Ishikawa (cell line): ENCODE measurements at regions not wholly inside any gene's neighbourhood (a gene's known extent, or its start where the extent isn't known, plus 50 kb on each side); places are given as distances from the start of the nearest gene placed in this dataset.

Experiments used
- CEBPB ChIP-seq: IDR thresholded peaks from 2 replicates; pipeline ENCODE4 v1.6.1; 2012
- CREB1 ChIP-seq: IDR thresholded peaks from 2 replicates; pipeline ENCODE4 v1.6.1; 2012; ENCODE audit warnings: low read depth
- EGR1 ChIP-seq: IDR thresholded peaks from 2 replicates; pipeline ENCODE4 v1.6.1; 2012
- EP300 ChIP-seq: IDR thresholded peaks from 2 replicates; pipeline ENCODE4 v1.6.1; 2012; ENCODE audit warnings: borderline replicate concordance
- FOXM1 ChIP-seq: IDR thresholded peaks from 2 replicates; pipeline ENCODE4 v1.6.1; 2012; ENCODE audit warnings: low read depth, borderline replicate concordance
- MAX ChIP-seq: IDR thresholded peaks from 2 replicates; pipeline ENCODE4 v1.6.1; 2012
- NFIC ChIP-seq: IDR thresholded peaks from 2 replicates; pipeline ENCODE4 v1.6.1; 2012
- RAD21 ChIP-seq: IDR thresholded peaks from 2 replicates; pipeline ENCODE4 v1.6.1; 2012; ENCODE audit warnings: low read depth
- REST ChIP-seq: IDR thresholded peaks from 2 replicates; pipeline ENCODE4 v1.6.1; 2012; ENCODE audit warnings: low read depth, mild to moderate bottlenecking
- TAF1 ChIP-seq: IDR thresholded peaks from 2 replicates; pipeline ENCODE4 v1.6.1; 2012; ENCODE audit warnings: low read depth, mild to moderate bottlenecking
- TCF12 ChIP-seq: IDR thresholded peaks from 2 replicates; pipeline ENCODE4 v1.6.1; 2012; ENCODE audit warnings: low read depth
- TEAD4 ChIP-seq: IDR thresholded peaks from 2 replicates; pipeline ENCODE4 v1.6.1; 2012
- USF1 ChIP-seq: IDR thresholded peaks from 2 replicates; pipeline ENCODE4 v1.6.1; 2012
- YY1 ChIP-seq: IDR thresholded peaks from 2 replicates; pipeline ENCODE4 v1.6.1; 2012; ENCODE audit warnings: low read depth
- ZBTB7A ChIP-seq: IDR thresholded peaks from 2 replicates; pipeline ENCODE4 v1.6.1; 2012; ENCODE audit warnings: low read depth

- TF ChIP-seq CREB1 (no peak), YY1 (no peak), USF1 (no peak), EP300 (no peak), MAX (no peak), TEAD4 (no peak), TCF12 (no peak)
Measured at GRCh38 chr9:80522465-80522864, 950.7 kb downstream of the TLE4 start.

- TF ChIP-seq CEBPB (no peak), USF1 (no peak), ZBTB7A (no peak), FOXM1 (no peak)
Measured at GRCh38 chr9:80521151-80521550, 949.4 kb downstream of the TLE4 start.

- TF ChIP-seq NFIC (no peak), CREB1 (no peak), TAF1 (no peak), USF1 (no peak), RAD21 (no peak), YY1 (no peak), EGR1 (no peak), MAX (no peak), REST (no peak)
Measured at GRCh38 chr9:80520231-80520630, 948.5 kb downstream of the TLE4 start.

- no peak for TF ChIP-seq TEAD4
- TF ChIP-seq TCF12, result no peak
Measured at GRCh38 chr9:80518441-80518840, 946.7 kb downstream of the TLE4 start.

- no peak for TF ChIP-seq YY1
Measured at GRCh38 chr9:80516679-80517078, 944.9 kb downstream of the TLE4 start.

GRCh38 chr9:80509358-80509757, 937.6 kb downstream of the TLE4 start:
- TF ChIP-seq FOXM1 (no peak), RAD21 (no peak), MAX (no peak), CREB1 (no peak), EP300 (no peak), USF1 (no peak), TCF12 (no peak), TEAD4 (no peak), NFIC (no peak), ZBTB7A (no peak), EGR1 (no peak), YY1 (no peak), TAF1 (no peak), CEBPB (no peak)

GRCh38 chr9:80507611-80508010, 935.8 kb downstream of the TLE4 start:
- no peak for TF ChIP-seq MAX
- TF ChIP-seq ZBTB7A, result no peak
- no peak for TF ChIP-seq USF1
